ENCODE measurements at regions not wholly inside any gene's neighbourhood (a gene's known extent, or its start where the extent isn't known, plus 50 kb on each side); places are given as distances from the start of the nearest gene placed in this dataset.

DNA sequence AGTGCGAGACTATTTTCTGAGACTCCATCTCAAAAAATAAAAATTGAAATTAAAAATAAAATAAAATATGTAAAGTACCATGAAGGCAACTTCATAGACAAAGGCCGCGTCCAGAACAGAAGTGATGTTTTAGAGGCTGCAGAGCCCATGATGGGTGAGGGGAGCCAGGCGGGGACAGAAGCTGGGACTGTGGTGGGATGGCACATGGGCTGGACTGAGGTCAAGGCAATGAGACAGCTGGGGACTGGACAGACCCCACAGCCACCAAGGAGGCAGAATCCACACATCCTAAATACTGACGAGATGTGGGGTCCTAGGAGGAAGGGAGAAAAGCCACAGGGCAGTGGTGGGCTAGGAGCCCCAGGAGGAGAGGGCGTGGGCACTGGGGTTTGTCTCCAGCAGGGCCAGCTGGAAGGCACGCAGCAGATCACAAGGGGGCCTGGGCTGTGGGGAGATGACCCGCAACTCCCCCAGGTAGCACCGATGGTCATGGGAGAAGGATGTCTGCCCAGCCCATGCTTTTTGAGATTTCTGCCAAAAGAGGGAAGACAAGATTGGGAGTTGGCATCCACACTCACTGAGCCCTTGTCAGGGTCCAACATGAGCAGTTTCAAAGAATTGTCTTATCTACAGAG is 74.3 kb downstream of the KCNF1 start:
- DNase-seq = no peak

DNA sequence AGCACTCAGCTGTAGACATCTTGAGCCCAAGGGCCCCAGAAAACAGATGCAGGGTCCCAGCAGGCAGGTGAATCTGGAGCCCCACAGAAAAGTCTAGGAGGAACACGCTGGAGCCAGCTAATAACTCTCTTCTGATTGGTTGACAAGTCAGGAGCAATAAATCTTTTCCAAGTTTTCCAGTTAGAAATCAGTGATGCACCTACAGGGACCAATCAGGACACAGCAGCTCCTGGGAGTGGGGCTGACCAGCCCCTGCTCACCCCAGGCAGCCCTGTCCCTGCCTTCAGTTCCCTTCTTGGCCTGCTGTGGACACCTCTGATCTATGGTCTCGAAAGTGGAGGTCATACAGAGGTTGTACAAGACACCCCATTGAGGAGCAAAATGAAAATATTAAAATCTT is 75.7 kb downstream of the KCNF1 start:
- DNase-seq = no peak

DNA sequence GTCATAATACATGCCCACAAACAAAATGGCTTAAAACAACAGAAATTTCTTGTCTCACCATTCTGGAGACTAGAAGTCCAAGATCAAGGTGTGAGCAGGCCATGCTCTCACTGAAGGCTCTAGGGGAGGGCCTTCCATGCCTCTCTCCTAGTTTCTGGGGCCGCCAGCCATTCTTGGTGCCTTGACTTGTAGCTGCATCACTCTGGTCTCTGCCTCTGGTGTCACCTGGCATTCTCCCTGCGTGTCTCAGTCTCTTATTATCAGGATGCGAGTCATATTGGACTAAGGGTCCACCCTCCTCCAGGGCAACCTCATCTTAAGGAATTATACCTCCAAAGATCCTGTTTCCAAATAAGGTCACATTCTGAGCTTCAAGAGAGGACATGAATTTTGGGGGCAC is 76.1 kb downstream of the KCNF1 start:
- DNase-seq = no peak

DNA sequence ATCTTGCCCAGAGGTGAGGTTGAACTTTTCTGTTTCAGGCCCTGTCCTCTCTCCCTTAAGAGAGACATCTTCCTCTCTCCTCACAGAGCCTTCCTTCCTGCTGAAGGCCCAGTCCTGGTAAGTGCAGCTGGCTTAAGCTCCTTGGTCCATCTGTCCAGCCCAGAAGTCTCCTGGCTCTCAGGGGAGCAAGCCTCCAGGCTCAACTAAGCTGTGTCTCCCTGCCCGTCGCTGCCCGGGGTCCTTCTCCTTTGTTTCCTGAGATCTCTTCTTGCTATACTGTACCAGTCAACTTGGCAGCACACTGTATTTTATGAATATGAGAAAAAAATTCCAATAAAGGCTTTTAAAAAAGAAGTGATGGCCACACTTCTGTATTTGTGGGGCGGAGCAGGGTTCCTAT is 77.4 kb downstream of the KCNF1 start:
- no peak for DNase-seq

DNA sequence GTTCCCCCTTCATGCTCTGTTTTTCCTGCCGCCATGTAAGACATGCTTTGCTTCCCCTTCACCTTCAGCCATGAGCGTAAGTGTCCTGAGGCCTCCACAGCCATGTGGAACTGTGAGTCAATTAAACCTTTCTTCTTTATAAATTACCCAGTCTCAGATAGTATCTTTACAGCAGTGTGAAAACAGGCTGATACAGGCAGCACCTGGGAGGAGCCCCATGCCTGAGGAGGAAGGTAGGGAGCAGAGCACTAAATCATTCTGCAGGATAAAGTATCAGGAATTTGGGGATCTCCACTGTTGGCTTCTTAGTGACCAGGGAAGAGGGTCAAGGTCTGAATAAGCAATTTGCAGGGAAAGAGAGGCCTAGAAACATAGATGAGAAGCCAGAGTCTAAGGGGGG is 78.0 kb downstream of the KCNF1 start:
- no peak for DNase-seq

DNA sequence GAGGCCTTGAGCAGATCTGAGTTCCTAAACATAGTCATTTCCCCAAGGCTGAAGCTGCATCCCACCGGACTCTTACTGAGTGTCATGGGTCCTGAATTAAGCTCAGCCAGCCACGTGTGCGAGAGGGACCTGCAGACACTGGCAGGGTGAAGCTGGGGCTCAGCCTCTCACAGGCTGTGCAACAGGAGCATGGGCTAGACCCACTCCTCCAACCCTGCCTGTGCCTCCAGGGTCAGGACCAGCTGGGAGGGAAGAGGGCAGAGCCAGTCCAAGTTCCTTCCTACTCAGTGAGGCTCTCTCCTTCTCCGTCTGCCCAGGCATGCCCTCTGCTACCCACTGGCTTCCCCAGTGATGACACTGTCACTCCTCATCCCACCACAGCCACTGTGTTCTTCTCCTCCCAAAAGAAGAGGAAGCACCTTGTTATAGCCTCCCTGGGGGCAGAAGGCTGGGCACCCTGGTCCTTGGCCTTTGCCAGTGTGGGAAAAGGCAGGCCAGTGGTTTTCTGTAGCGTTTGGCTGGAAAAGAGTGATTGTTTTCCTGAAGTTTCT is 78.9 kb downstream of the KCNF1 start:
- no peak for DNase-seq

DNA sequence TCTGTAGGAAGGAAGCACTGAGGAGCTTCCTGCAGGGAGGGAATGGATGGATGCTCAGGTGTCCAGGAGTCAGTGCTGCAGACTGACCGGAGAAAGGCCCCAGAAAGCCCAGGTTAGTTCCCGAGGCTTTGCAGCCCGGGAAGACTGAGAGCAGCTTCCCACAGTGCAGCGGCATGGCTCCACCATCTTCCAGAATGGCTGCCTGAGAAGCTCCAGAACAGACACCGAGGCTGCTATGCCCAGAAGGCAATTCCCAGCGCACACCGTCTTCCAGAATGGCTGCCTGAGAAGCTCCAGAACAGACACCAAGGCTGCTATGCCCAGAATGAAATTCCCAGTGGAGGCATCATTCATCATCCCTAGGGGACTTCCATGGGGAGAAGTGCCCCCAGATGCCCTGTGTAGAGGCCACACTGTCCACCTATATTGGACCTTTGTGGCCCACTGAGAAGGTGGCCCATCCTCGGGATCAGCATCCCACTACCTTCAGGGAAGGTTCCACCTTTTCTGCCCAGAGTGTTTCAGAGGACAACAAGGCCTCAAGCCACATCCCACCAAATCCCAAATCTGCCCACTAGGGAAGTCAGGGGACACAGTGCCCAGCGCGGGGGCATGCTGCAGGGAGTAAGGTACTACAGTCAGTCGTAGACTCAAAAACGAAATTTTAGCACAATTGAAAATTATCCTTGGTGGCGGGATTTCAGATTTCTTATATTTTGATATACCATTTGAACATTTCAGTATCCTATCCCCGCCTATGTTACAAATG is 80.5 kb downstream of the KCNF1 start:
- no peak for DNase-seq

DNA sequence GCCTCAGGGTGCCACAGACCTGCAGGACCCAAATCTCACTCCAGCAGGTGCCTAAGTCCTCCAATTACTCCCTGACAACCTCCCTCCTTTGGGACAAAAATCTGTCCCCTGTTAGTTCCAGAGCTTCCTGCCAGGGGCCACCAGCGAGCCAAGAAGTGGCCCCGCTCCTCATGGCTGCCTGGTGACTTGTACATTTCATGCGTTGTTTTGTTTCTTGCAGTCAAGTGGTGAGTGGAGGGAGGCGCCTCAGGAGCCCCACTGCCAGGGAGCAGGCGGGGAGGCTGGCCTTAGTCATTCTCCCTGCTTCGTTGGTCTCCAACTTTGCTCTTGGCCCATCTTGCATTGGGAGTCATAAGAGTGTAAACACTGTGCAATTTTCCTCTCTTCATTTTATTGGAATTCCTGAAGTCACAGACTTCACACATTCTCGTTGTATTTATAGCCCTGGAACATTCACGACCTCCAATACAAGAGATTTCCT is 81.3 kb downstream of the KCNF1 start:
- no peak for DNase-seq

DNA sequence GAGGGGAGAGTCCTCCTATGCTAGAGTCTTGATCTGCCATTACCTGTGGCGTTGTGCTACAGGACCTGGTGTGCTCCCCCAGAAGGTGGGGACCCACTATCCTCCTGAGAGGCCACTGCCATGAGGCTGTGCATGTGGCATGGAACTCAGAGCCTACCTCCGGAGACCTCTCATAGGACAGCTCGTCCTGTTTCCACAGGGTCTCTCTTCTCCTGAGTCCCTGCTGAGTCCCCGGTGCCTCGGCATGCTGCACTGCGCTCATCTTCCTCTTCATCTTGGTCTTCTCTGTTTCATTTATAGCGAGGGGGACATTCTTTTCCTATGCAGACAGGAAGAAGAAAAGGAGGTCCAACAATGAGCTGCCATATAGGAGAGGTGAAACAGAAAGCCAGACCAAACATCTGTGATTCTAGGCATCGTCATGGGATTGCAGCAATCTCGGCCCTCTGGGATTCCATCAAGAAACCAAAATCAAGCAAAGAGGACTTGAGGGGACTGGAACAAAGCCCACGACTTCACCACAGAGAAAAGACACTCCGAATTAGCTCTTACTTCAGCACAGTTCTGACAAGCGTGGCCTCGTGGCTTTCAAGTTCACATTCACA is 83.7 kb downstream of the KCNF1 start:
- no peak for DNase-seq

DNA sequence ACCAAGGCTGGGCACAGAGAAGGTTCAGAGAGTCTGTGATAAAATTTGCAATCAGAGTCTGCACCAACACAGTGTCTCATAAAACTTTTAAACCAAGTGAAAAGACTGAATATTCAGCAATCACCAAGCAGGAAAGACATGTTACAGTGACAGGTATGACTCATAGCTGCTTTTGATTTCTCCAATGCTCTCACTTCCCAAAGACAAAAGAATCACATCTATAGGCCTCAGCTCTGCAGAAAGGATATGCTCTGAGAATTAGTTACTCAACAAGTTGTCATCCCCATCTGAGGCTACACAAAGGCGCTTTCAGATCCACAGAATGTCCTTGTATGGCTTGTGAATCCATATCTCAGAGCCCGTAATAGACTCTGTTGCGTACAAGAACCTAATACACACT is 92.5 kb downstream of the KCNF1 start:
- DNase-seq = no peak

DNA sequence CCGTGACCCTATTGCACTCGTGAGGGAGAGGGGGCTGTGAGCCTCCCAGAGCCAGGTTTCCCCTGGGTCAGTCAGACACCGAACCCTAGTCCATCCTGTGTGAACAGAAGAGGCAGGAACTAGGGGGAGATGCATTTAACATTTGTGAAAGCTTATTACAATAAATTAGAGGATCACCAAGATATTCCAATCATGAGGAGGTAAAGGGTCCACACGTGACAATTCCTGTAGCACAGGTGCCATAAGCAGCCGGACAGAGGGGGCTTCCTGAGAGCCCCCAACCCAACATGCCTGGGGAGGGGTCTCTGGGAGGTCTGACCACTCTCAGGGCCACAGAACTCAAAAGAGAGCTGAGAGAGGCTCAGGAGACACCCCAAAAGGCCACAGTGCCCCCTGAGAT is 93.3 kb downstream of the KCNF1 start:
- DNase-seq = no peak

DNA sequence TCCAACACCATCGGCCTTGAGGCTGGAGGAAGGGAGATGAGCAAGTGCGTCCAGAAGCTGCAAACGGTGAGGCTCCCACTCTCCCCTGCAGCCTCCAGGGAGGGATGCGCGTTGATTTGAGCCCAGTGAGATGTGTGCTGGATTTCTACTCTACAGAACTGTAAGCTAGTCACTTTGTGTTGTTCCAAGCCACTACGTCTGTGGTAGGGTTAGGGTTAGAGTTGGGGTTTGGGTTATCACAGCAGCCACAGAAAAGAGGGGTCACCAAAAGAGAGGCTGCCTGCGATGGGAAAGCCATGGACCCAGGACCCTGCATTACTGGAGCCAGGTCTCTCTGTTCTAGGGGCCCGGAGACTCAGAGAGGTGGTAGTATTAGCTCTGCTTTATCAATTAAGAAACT is 94.5 kb downstream of the KCNF1 start:
- no peak for DNase-seq

DNA sequence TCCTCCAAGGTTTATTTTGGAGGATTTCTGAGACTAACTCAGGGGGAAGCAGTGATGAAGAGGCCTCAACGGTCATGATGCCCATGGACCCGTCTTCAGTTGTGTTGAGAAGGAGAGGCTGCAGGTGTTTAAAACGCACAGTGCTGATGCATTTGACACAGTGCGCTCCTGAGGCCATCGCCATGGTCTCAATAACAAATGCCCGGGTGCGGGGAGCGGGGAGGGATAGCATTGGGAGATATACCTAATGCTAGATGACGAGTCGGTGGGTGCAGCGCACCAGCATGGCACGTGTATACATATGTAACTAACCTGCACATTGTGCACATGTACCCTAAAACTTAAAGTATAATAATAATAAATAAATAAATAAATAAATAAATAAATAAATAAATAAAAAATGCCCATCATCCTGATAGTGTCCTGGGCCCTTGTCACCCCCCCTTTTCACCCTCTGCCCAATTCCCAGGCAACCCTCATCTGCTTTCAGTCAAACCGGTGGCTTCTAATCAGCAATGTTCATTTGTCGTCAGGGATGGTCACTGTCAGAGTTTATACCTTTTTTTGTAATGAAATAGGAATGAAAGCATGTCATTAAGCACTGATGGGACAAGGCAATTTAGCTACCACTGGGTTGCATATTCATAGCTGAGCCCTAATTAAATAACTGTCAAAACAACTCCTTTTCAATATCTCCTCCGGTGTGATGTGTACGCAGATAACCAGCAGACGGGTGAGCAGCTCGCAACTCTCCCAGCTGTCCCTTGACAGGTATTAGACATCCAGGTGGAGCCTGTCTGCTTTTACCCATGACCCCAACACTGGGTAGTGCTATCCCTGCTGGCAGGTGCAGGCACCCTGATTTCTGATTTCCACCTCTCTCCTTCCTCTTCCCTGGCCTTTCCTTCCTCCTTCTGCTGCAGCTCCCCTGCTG is 95.9 kb downstream of the KCNF1 start:
- no peak for DNase-seq

DNA sequence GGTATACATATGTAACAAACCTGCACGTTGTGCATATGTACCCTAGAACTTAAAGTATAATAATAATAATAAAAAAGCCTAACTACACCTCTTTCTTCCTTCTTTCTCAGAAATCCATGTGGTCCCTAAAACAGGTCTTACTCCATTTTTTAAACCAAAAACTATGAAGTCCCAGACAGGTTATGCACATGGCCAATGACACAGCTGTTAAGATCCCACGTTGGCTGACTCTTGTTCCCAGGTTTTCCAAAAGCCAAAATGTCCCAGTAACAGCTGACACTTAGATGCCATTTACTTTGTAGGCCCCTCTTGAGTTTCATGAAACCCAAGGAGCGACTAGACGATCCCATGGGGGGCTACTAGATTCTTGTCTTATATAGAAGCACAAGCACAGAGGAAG is 97.0 kb downstream of the KCNF1 start:
- DNase-seq = no peak

DNA sequence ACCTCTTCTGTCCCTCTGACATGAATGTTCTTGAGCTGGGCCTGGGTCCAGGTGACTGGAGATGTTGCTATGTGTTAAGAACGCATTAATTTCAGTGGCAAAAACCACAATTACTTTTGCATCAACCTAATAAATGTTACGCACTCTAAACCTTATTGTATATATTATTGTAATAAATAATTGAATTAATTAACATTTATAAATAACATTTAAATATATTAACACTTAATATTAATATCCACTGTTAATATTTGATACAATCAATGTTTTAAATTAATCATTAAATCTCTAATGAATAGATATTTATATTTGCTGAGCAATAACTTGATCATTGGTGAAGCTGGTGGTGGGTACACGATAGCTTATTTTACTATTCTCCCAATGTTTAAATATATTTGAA is 97.4 kb downstream of the KCNF1 start:
- no peak for DNase-seq

DNA sequence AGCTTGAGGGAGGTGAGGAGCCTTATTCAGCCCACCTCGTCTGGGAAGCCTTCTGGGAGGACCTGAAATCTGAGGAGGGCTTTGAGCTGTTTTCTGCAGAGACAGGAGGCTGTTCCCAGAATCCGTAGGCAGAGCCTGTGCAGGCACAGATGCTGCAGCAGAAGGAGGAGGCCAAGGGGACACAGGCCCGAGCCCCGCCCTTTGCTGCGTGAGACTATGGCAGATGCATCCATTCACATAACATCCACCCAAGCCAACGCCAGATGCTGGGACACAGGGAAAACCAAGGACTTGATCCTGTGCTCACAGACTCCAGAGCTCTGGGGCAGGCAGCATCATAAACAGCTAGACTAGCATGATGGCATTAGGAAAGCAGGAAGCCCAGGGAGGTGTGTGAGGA is 98.2 kb downstream of the KCNF1 start:
- DNase-seq = peak; percentile 32

DNA sequence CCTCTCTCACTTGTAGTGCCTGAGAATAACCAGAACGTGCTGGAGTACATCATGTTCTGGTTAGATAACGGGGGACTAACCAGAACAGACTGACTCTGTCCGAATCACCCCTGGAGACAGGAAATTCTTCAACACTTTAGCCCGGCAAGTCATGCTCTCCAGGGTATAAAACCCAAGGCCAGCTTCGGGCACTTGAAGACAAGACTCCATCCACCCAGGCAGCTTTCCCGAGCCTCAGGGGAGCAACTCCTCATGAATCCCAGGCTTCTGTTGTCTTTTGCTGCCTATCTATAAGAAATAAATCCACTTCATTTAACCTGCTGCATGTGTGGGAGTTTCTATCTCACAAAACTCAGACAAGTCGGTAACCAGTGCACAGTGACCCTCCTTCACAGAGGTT is 99.6 kb downstream of the KCNF1 start:
- no peak for DNase-seq

DNA sequence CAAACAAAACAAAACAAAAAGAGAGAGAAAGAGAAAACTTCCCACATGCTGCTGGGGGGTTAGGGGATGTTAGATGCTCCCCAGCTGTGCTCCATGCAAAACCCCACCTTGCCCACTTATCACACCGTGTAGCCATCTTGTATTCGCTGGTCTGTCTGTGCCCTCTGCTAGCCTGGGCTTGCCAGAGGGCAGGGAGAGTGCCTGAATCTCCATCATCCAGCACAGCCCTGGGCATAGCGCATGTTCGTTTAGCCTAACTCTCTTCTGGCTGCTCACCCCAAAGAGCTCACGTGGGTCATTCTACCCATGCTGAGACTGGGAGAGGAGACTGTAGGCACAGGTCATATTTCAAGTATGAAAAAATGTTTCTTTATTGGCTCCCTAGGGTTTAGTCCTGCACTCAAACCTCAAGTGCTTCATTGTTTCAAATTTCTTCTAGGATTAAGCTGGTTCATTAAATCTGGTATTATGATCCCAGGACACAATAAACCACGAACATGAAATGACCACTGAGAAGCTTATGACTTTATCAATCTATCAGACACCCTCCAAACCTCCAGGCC is 100.5 kb downstream of the KCNF1 start:
- no peak for DNase-seq

DNA sequence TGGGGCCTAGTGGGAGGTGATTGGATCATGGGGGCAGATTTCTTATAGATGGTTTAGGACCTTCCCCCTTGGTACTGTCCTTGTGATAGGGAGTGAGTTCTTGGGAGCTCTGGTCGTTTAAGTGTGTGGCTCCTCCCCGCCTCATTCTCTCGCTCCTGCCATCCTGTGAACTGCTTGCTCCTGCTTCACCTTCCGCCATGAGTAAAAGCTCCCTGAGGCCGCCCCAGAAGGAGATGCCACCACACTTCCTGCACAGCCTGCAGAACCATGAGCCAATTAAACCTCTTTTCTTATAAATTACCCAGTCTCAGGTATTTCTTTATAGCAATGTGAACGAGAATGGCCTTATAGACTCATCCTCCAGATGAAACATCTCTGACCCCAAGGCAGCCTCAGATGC is 101.5 kb downstream of the KCNF1 start:
- no peak for DNase-seq

DNA sequence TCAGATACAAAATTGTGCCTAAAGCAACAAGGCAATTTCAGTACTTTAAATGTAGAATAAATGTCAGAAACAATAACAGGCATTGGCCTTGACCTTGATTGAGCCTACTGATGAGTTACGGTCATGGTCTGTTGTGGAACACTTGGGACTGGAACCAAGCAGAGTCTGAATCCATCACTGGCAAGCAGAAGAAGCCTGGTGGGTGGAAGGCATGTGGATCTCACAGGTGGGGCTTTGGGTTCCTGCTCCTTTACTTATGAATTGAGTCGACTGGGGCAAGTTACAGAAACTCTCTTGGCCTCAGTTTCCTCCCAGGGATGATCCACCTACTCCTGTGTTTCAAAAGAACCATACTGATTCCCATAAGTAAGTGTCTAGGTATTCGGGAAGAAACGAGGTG is 102.3 kb downstream of the KCNF1 start:
- no peak for DNase-seq

DNA sequence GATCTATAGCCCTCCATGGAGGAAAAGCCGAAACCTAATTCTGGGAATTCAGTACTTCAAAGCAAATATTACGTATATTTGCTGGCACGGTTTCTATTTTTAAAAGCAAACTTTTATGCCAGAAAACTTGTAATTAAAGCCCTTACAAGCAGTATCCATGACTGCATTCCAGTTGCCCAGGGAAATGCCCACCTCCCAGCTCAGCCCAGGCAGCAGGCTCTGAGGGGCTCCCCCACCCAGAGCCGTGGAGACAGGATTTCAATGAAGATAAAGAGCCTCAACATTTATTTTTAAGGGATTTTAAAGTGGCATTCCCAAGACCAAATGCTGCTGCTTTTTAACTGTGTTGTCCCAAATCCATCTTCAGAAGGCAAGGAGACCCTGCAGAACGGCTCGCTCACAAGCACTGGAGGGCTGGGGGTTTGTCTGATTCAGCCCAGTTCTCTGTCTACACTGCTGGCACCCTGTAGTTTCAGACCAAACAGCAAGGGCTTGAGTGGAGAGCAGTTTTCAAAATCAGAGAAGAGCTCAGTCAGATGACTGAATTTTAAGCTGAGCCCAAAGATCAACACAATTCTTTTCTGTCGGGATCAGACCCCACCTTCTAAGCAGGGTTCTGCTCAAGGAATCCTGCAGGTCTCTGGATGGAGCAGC is 105.1 kb downstream of the KCNF1 start:
- DNase-seq = no peak

DNA sequence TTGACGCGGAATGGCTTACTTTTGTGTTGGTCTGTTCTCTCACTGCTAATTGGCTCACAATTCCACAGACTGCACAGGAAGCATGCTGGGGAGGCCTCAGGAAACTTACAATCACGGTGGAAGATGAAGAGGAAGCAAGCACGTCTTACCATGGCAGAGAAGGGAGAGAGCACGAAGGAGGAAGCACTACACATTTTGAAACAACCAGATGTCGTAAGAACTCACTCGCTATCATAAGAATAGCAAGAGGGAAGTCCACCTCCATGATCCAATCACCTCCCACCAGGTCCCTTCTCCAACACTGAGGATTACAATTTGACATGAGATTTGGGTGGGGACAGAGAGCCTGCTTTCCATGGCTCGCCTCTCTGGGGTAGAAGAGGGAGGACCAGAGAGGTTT is 106.2 kb downstream of the KCNF1 start:
- DNase-seq = no peak
